ENCODE measurements at regions not wholly inside any gene's neighbourhood (a gene's known extent, or its start where the extent isn't known, plus 50 kb on each side); places are given as distances from the start of the nearest gene placed in this dataset.
A peak's percentile ranks its signal among the peaks of the same experiment; 100 is the strongest.

DNA sequence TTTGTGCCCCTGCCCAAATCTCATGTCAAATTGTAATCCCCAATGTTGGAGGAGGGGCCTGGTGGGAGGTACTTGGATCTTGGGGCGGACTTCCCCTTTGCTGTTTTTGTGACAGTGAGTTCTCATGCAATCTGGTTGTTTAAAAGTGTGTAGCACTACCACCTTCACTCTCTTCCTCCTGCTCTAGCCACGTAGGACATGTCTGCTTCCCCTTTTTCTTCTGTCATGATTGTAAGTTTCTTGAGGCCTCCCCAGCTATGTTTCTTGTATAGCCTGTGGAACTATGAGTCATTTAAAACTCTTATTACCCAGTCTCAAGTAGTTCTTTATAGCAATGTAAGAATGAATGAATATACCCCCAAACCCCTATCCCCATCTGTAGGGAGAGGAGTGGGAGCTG lies 1013.7 kb upstream of the MAP3K7 start:
- H3K27me3 ChIP-seq (replicated peaks; ENCODE audit: control insufficient read depth, insufficient read depth, low read length): no peaks in the 10 kb centered on the region
- ChIA-PET CTCF (no interaction called here), POLR2A (no interaction called here)
- TF ChIP-seq, protein P1, sequence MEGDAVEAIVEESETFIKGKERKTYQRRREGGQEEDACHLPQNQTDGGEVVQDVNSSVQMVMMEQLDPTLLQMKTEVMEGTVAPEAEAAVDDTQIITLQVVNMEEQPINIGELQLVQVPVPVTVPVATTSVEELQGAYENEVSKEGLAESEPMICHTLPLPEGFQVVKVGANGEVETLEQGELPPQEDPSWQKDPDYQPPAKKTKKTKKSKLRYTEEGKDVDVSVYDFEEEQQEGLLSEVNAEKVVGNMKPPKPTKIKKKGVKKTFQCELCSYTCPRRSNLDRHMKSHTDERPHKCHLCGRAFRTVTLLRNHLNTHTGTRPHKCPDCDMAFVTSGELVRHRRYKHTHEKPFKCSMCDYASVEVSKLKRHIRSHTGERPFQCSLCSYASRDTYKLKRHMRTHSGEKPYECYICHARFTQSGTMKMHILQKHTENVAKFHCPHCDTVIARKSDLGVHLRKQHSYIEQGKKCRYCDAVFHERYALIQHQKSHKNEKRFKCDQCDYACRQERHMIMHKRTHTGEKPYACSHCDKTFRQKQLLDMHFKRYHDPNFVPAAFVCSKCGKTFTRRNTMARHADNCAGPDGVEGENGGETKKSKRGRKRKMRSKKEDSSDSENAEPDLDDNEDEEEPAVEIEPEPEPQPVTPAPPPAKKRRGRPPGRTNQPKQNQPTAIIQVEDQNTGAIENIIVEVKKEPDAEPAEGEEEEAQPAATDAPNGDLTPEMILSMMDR (IDR thresholded peaks at IDR 0.05; ENCODE audit: insufficient read depth in 1 of 2, low read depth in 1 of 2, low read length in 1 of 2, severe bottlenecking in 1 of 2, unreplicated experiment in 1 of 2): no peak
- H3K36me3 Mint-ChIP-seq (ENCODE audit: insufficient read depth, unreplicated experiment): no peaks in the 10 kb centered on the region
- intact Hi-C loops (cut with micrococcal nuclease; ENCODE audit: unreplicated experiment): no loop called here
- no peaks in the 10 kb centered on the region for H3K9me3 ChIP-seq
- no peak overlapping the region for H3K4me3 ChIP-seq (ENCODE audit: low read depth, low read length)
- no peak for DNase-seq
- no peak overlapping the region for H3K4me3 Mint-ChIP-seq (ENCODE audit: unreplicated experiment)
- no peaks in the 10 kb centered on the region for H3K27me3 Mint-ChIP-seq (ENCODE audit: insufficient read depth, unreplicated experiment)
- BruUV-seq (replicated peaks): no TSS peak
- no peaks in the 10 kb centered on the region for H3K4me1 Mint-ChIP-seq (ENCODE audit: low read depth, unreplicated experiment)
- H3K4me1 ChIP-seq: no peaks in the 10 kb centered on the region
- H3K36me3 ChIP-seq (ENCODE audit: control insufficient read depth, insufficient read depth, low read length): no peaks in the 10 kb centered on the region
- no peaks in the 10 kb centered on the region for H3K9me3 Mint-ChIP-seq (ENCODE audit: unreplicated experiment)
- H3K27ac Mint-ChIP-seq (ENCODE audit: unreplicated experiment): no peak overlapping the region

DNA sequence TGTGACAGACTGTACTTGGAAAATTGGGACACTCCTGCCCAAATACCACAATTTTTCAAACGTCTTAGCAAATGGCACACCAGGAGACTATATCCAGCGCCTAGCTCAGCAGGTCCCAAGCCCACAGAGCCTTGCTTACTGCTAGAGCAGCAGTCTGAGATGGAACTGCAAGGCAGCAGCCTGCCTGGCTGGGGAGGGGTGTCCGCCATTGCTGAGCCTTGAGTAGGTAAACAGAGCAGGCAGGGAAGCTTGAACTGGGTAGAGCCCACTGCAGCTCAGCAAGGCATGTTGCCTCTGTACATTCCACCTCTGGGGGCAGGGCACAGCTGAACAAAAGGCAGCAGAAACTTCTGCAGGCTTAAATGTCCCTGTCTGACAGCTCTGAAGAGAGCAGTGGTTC lies 1003.3 kb upstream of the MAP3K7 start:
- no peak overlapping the region for H3K4me3 ChIP-seq (ENCODE audit: low read depth, low read length)

DNA sequence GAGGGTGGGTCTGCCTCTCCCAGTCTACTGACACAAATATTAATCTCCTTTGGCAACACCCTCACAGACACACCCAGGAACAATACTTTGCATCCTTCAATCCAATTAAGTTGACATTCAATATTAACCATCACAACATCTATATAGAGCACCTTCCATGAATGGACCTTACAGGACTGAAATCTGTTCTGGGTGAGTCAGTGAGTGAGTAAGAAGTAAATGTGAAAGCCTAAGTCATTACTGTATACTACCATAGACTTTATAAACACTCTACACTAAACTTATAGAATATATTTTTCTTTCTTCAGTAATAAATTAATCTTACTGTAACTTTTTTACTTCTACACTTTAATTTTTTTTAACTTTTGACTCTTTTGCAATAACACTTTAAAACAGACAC lies 993.8 kb upstream of the MAP3K7 start:
- Mint-ChIP-seq H3K9me3 (ENCODE audit: unreplicated experiment) (no peaks in the 10 kb centered on the region), H3K27me3 (ENCODE audit: insufficient read depth, unreplicated experiment) (no peaks in the 10 kb centered on the region), H3K4me1 (ENCODE audit: low read depth, unreplicated experiment) (no peaks in the 10 kb centered on the region), H3K36me3 (ENCODE audit: insufficient read depth, unreplicated experiment) (no peaks in the 10 kb centered on the region), H3K4me3 (ENCODE audit: unreplicated experiment) (no peak overlapping the region), H3K27ac (ENCODE audit: unreplicated experiment) (no peak overlapping the region)
- BruUV-seq (replicated peaks): no TSS peak
- Histone ChIP-seq H3K4me3 (ENCODE audit: low read depth, low read length) (no peak overlapping the region), H3K36me3 (ENCODE audit: control insufficient read depth, insufficient read depth, low read length) (no peaks in the 10 kb centered on the region), H3K27me3 (replicated peaks; ENCODE audit: control insufficient read depth, insufficient read depth, low read length) (no peaks in the 10 kb centered on the region), H3K9me3 (no peaks in the 10 kb centered on the region), H3K4me1 (no peaks in the 10 kb centered on the region)
- POLR2A ChIA-PET: no interaction called here
- no peak for DNase-seq
- CTCF ChIA-PET: no interaction called here
- intact Hi-C loops (cut with micrococcal nuclease; ENCODE audit: unreplicated experiment): no loop called here
- TF ChIP-seq, protein P1 (IDR thresholded peaks at IDR 0.05; ENCODE audit: insufficient read depth in 1 of 2, low read depth in 1 of 2, low read length in 1 of 2, severe bottlenecking in 1 of 2, unreplicated experiment in 1 of 2): no peak

More for the DNA sequence above, 1003.3 kb upstream of the MAP3K7 start:
- DNase-seq: peak; percentile 21 to 36
- H3K36me3 ChIP-seq (ENCODE audit: control insufficient read depth, insufficient read depth, low read length): no peaks in the 10 kb centered on the region
- H3K4me1 ChIP-seq: no peaks in the 10 kb centered on the region
- H3K9me3 ChIP-seq: no peaks in the 10 kb centered on the region
- no peak overlapping the region for H3K4me3 Mint-ChIP-seq (ENCODE audit: unreplicated experiment)
- H3K27ac Mint-ChIP-seq (ENCODE audit: unreplicated experiment): no peak overlapping the region
- H3K4me1 Mint-ChIP-seq (ENCODE audit: low read depth, unreplicated experiment): no peaks in the 10 kb centered on the region
- ChIA-PET CTCF (no interaction called here), POLR2A (no interaction called here)
- no peaks in the 10 kb centered on the region for H3K27me3 Mint-ChIP-seq (ENCODE audit: insufficient read depth, unreplicated experiment)
- no peaks in the 10 kb centered on the region for H3K27me3 ChIP-seq (replicated peaks; ENCODE audit: control insufficient read depth, insufficient read depth, low read length)
- intact Hi-C loops (cut with micrococcal nuclease; ENCODE audit: unreplicated experiment): no loop called here
- no peaks in the 10 kb centered on the region for H3K36me3 Mint-ChIP-seq (ENCODE audit: insufficient read depth, unreplicated experiment)
- no peaks in the 10 kb centered on the region for H3K9me3 Mint-ChIP-seq (ENCODE audit: unreplicated experiment)
- TF ChIP-seq, protein P1 (IDR thresholded peaks at IDR 0.05; ENCODE audit: insufficient read depth in 1 of 2, low read depth in 1 of 2, low read length in 1 of 2, severe bottlenecking in 1 of 2, unreplicated experiment in 1 of 2): no peak
- no TSS peak for BruUV-seq (replicated peaks)

Measured in Caco-2 (cell line).